Suppressor macrophage (primary cell): ENCODE measurements at regions not wholly inside any gene's neighbourhood (a gene's known extent, or its start where the extent isn't known, plus 50 kb on each side); places are given as distances from the start of the nearest gene placed in this dataset.
A peak's percentile ranks its signal among the peaks of the same experiment; 100 is the strongest.

Experiments
- DNase-seq, 4 experiments: peaks; one replicate each; pipeline ENCODE4 v3.0.0-alpha.2; 2020 to 2022

DNA sequence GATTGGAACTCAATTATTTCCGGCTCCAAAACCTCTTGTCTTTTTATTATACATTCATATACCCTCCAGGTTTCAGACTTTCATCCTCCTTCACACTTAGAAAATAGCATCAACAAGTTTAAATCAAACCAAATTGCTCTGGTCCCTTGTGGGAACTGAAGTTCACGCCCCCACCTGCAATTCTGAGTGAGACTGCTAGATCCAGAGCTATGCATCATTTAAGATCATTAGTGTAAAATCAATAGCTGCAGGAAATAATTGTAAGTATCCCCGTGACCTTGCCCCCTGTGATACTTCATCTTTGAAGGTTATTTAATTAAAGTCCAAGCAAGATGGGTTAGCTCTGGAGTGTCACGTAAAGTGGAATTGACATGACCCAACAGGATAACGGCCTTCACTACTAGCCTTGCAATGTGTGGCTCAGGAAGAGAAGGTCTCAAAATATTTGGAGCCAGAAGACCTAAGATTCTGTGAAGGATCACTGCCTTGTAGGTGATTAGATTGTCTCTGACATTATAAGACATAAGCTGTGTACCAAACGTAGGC lies 742.2 kb upstream of the LRRC4C start:
- DNase-seq = no peak

DNA sequence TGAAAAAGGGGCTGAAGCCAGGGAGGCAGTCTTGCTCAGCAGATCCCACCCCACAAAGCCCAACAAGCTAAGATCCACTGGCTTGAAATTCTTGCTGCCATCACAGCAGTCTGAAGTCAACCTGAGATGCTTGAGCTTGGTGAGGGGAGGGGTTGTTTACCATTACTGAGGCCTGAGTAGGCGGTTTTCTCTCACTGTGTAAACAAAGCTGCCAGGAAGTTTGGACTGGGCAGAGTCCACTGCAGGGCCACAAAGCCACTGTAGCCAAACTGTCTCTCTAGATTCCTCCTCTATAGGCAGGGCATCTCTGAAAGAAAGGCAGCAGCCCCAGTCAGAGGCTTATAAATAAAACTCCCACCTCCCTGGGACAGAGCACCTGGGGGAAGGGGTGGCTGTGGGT lies 746.1 kb upstream of the LRRC4C start:
- DNase-seq = no peak

DNA sequence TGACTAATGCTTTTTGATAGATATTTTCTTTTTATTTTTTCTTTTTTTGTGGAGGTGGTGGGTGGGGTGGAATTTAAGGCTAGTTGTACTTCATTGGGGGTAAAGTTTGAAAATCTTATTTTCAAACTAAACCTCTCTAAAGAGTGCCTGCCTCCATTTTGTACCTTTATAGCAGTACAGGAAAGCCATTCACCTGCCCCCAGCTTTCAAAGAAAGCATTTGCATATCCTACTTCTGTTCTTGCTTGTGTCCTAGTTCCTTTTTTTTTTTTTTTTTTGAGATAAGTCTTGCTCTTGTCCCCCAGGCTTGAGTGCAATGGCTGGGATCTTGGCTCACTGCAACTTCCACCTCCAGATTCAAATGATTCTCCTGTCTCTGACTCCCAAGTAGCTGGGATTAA lies 766.2 kb upstream of the LRRC4C start:
- DNase-seq = no peak

- DNase-seq = no peak
These were observed 773.2 kb upstream of the LRRC4C start for GRCh38 chr11:42232673-42233072.

GRCh38 chr11:42234451-42234951 lies 775.0 kb upstream of the LRRC4C start:
- no peak for DNase-seq

DNA sequence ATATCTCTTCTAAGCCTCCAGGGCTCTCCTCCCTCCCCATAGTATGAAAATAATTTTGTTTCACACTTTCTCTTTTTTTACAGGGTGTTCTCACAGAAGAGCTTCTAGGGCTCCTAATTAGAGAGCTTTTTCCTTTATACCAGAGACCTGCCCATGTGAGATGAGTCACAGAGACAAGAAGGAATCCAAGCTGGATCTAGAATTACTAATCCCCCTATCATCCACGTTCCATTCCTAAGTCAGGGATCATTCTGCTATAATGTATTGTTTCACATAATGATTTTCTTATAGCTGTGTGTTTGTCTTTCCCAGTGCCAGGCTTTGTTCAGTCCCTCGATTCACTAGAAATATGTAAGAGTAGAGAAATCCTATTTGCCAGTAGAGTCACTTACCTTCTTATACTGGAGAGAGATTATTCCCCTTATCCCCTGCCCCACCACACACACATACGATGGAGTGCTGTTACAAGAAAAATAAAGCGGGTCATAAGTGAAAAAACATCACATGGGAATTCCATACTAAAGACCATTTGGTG lies 778.3 kb upstream of the LRRC4C start:
- DNase-seq = no peak

DNA sequence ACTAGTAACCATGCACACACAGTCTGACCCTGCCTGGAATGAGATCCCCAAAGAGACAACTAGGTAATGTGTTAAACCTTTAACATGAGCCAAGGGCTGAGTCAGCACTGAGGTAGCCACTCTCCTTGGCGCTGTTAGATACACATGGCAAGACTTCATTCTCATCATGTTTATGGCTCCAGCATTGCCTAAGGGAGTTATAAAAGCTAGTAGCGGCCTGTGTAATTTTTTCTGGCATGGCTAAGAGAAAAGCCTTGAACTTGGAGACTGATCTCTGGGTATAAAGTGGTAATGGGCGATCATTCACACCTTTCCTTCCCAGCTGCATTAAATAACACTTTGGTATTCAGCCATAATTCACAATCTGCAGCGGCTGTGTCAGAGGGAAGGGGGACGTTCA lies 779.7 kb upstream of the LRRC4C start:
- DNase-seq = no peak

GRCh38 chr11:42243385-42243784 lies 783.9 kb upstream of the LRRC4C start:
- DNase-seq = no peak

DNA sequence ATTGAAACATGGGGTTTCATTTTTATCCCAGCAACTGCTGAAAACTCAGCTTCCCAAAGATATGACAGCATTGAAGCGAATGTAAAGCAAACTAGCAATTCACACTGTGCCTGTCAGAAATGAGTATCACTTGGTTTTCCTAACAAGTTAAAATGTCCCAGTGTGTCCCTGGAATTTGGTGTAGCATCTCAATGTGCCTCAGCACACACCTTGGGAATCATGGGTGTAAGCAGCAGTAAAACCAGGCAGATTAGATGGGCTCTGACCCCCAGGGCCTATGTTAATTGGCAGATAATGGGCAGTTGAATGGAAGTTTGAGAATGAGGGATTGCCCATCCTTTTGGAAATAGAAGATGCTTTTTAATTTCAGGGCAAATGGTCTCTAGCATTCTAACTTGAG lies 784.9 kb upstream of the LRRC4C start:
- no peak for DNase-seq

DNA sequence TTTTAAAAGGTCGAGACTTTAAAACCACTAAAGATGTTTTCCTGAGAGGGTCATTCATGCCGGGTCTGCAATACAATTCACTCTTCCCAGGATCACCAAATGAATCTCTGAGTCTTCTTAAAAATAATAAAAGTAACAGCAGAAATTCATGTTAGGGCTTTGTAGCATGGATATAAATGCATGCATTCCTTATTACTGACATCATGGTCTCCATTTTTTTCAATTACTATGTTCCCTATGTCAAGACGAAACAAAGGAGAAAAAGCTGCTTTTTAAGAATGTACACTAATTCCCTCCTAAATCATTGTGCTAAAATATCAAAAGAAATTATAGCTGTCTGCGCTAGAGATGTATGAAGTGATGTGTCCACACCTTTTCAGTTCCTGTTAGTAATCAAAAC lies 789.9 kb upstream of the LRRC4C start:
- no peak for DNase-seq

DNA sequence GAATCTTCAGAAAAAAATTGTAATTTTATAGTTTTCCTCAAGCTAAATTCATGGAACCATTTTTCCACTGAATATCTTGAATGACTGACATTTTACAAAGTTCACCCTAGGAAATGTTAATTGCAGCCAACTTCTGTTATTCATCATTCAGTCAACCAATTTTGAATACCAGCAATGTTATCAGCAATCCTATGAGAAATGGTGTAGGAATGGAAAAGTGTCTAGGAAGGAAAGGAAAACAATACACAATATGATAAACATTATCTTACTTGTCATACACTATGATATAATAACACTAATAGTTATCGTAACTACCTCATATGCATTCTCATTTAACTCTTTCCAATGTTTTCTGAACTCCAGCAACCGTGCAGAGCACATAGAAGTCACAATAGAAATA lies 790.5 kb upstream of the LRRC4C start:
- DNase-seq = no peak

DNA sequence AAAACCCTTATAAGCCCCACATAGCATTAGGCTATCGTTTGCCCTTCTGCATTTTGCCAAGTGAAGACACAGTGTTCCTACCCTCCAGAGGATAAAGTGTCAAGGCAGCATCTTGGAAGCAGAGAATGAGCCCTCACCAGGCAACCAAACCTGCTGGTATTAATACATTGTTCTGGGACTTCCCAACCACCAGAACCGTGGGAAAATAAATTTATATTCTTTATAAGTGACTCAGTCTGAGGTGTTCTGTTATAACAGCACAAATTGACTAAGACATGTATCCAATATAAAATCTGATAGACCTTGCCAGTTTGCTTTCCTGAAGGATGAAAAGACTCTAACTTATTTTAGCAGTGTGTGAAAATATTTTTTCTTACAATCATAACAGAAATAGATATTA lies 792.5 kb upstream of the LRRC4C start:
- DNase-seq = no peak

- DNase-seq = peak in 2 of 4 experiments; percentile 20 to 48
These were observed 793.7 kb upstream of the LRRC4C start for GRCh38 chr11:42253156-42253555.

GRCh38 chr11:42255906-42256305 lies 796.5 kb upstream of the LRRC4C start:
- DNase-seq = peak in 2 of 4 experiments; percentile 2

- no peak for DNase-seq
These were observed 798.1 kb upstream of the LRRC4C start for GRCh38 chr11:42257534-42257933.

DNA sequence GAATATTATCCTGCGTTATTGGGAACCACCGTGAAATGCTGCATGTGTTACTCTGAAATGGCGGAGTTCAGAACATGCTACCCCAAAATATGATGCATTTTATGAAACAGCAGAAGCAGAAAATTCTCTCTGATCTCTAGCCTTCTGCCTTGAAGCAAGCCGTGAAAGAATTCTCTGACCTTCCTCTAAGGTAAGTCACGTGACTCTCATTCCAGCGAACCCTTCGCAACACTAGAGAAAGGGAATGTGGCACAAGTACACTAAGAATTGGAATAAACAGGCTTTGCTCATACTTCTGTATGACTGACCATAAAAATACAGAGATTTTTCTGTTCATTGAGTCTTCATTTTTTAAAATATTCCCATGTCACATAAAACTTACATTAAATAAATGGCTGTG lies 805.6 kb upstream of the LRRC4C start:
- DNase-seq = no peak

- no peak for DNase-seq
These were observed 811.9 kb upstream of the LRRC4C start for GRCh38 chr11:42271306-42271705.

DNA sequence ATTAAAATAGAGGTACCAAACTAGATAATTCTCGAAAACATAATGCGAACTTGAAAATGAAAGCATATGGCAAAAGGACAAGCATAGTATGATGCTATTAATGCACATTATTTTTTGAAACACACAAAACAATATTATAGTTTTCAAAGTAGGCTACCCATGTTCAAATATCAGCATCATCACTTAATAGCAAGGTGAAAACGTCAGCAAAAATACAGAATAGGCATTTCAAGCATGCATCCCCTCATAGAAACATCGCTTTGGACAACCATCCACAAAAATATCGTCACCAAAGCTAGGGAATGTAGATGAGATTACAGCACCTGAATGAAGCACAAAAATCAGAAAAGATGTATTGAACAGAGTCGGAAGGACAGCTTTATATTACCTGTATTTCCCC lies 814.5 kb upstream of the LRRC4C start:
- DNase-seq = no peak

DNA sequence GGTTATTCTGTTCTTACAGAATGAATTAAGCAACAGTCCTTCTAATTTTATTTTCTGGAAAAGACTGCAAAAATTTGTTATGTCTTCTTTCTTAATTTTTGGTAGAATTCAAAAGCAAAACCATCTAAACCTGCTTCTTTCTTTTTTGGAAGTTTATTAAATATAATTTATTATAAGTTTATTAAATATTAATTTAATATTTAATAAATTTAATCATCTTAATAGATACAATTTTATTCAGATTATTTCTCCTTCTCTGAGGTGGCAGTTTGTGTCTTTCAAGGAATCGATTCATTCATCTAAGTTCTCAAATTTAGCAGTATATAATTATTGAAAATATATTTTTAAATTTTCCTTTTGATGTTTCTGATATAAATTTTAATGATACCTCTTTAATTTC lies 837.5 kb upstream of the LRRC4C start:
- no peak for DNase-seq

- no peak for DNase-seq
These were observed 840.3 kb upstream of the LRRC4C start for GRCh38 chr11:42299780-42300179.

DNA sequence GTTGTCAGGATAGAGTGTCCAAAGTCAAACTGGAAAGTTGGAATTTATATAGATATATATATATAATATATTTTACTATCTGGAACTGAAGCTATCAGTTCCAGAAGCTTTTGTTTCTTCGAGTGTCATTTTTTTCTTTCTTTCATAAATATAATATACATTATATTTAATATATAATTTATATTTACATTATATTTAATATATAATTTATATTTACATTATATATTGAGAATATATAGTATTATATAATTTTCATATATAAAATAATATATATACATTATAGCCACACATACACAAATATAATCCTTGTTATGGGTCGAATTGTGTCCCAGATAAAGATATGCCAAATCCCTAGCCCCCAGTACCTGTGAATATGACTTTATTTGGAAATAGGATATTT lies 842.3 kb upstream of the LRRC4C start:
- no peak for DNase-seq

- DNase-seq = peak in 2 of 4 experiments; percentile 1 to 22
These were observed 852.1 kb upstream of the LRRC4C start for GRCh38 chr11:42311514-42311913.

GRCh38 chr11:42311944-42312343 lies 852.5 kb upstream of the LRRC4C start:
- no peak for DNase-seq

- DNase-seq = no peak
These were observed 855.8 kb upstream of the LRRC4C start for GRCh38 chr11:42315267-42315666.

- DNase-seq = no peak
These were observed 856.4 kb upstream of the LRRC4C start for GRCh38 chr11:42315846-42316245.
